ENCODE measurements at regions not wholly inside any gene's neighbourhood (a gene's known extent, or its start where the extent isn't known, plus 50 kb on each side); places are given as distances from the start of the nearest gene placed in this dataset.
A peak's percentile ranks its signal among the peaks of the same experiment; 100 is the strongest.

GRCh38 chr2:120881981-120882788, 146.5 kb downstream of the GLI2 start:
- no peak for DNase-seq

- DNase-seq = no peak
These were observed 148.2 kb downstream of the GLI2 start for GRCh38 chr2:120883607-120884440.

- DNase-seq = no peak
These were observed 149.0 kb downstream of the GLI2 start for GRCh38 chr2:120884472-120885290.

GRCh38 chr2:120885321-120885720, 149.7 kb downstream of the GLI2 start:
- DNase-seq = peak; percentile 75

GRCh38 chr2:120885749-120886148, 150.1 kb downstream of the GLI2 start:
- no peak for DNase-seq

GRCh38 chr2:120886534-120887319, 151.1 kb downstream of the GLI2 start:
- no peak for DNase-seq

- no peak for DNase-seq
These were observed 151.6 kb downstream of the GLI2 start for GRCh38 chr2:120887320-120887697.

GRCh38 chr2:120887741-120888231, 152.1 kb downstream of the GLI2 start:
- no peak for DNase-seq

GRCh38 chr2:120888851-120889250, 153.2 kb downstream of the GLI2 start:
- DNase-seq = no peak

GRCh38 chr2:120889936-120890335, 154.3 kb downstream of the GLI2 start:
- no peak for DNase-seq

- no peak for DNase-seq
These were observed 155.1 kb downstream of the GLI2 start for GRCh38 chr2:120890566-120891360.

- DNase-seq = no peak
These were observed 156.8 kb downstream of the GLI2 start for GRCh38 chr2:120892271-120892966.

GRCh38 chr2:120892967-120893667, 157.4 kb downstream of the GLI2 start:
- no peak for DNase-seq

GRCh38 chr2:120893811-120894584, 158.3 kb downstream of the GLI2 start:
- no peak for DNase-seq

GRCh38 chr2:120894966-120895365, 159.3 kb downstream of the GLI2 start:
- DNase-seq = no peak

- DNase-seq = no peak
These were observed 160.5 kb downstream of the GLI2 start for GRCh38 chr2:120896126-120896525.

- DNase-seq = no peak
These were observed 161.2 kb downstream of the GLI2 start for GRCh38 chr2:120896901-120897300.

- DNase-seq = no peak
These were observed 161.7 kb downstream of the GLI2 start for GRCh38 chr2:120897399-120897798.

- DNase-seq = no peak
These were observed 162.8 kb downstream of the GLI2 start for GRCh38 chr2:120898496-120898895.

Measured in tongue (tissue), 1 donor.